B cell (primary cell): ENCODE measurements at regions not wholly inside any gene's neighbourhood (a gene's known extent, or its start where the extent isn't known, plus 50 kb on each side); places are given as distances from the start of the nearest gene placed in this dataset.

Experiments
- ATAC-seq: fragments of 200-7000 bp; cut with Tn5 transposase; one replicate; pipeline ENCODE4 v1.10.0; 2021; ENCODE audit warnings: low read depth, mild to moderate bottlenecking, moderate number of reproducible peaks, moderate library complexity
- CTCF ChIA-PET: fragments of 350-600 bp; sonication (Branson Sonifier 250); formaldehyde crosslinking; loops from one replicate; lab custom pipeline; 2021; ENCODE audit warnings: antibody characterized with exemption, inconsistent platforms; lab: Charles Lee
- POLR2A ChIA-PET: fragments of 350-600 bp; sonication (Branson Sonifier 250); formaldehyde crosslinking; loops from one replicate; lab custom pipeline; 2021; ENCODE audit warnings: antibody characterized with exemption; lab: Charles Lee
- DNase-seq: peaks from one replicate; pipeline ENCODE4 v3.0.0; 2013
- H2AFZ ChIP-seq: 2 replicates; pipeline ENCODE4 v1.6.1; 2012; ENCODE audit warnings: mild to moderate bottlenecking, low read depth, low read length; ENCODE audit not compliant: insufficient read depth, poor library complexity, severe bottlenecking
- H3K27ac ChIP-seq, 2 donors: 1 replicate in 1 of 2; 2 replicates in 1 of 2; pipeline ENCODE4 v1.5.1; 2012 to 2013; ENCODE audit warnings: low read length in 2 of 2, mild to moderate bottlenecking in 2 of 2, moderate library complexity in 1 of 2
- H3K27me3 ChIP-seq, 4 experiments: fragments of 200-600 bp in 1 of 4; sonication (generic) in 1 of 4; replicated peaks in 1 of 4; 1 replicate in 2 of 4; 2 replicates in 2 of 4; pipeline versions ENCODE4 v1.6.1 to v1.7.0; 2013 to 2016; ENCODE audit warnings: low read length in 3 of 4, mild to moderate bottlenecking in 2 of 4, mixed read lengths in 1 of 4, moderate library complexity in 1 of 4; ENCODE audit not compliant: insufficient read depth in 4 of 4, control insufficient read depth in 3 of 4; ENCODE audit errors: control extremely low read depth in 1 of 4
- H3K36me3 ChIP-seq, 2 experiments: replicated peaks in 1 of 2; 1 replicate in 1 of 2; 2 replicates in 1 of 2; pipeline versions ENCODE4 v1.6.1 to v1.7.1; 2013; ENCODE audit warnings: low read length in 1 of 2; ENCODE audit not compliant: insufficient read depth in 2 of 2, control insufficient read depth in 1 of 2; ENCODE audit errors: control extremely low read depth in 1 of 2, extremely low read depth in 1 of 2
- H3K4me1 ChIP-seq, 2 donors: fragments of 200-600 bp in 1 of 2; sonication (generic) in 1 of 2; 1 replicate in 1 of 2; 2 replicates in 1 of 2; pipeline versions ENCODE4 v1.5.1 to v1.6.1; 2013 to 2017; ENCODE audit warnings: low read length in 2 of 2; ENCODE audit not compliant: control insufficient read depth in 2 of 2, insufficient read depth in 2 of 2
- H3K4me2 ChIP-seq: replicated peaks from 2 replicates; pipeline ENCODE3; 2012; ENCODE audit warnings: mild to moderate bottlenecking, low read depth, low read length; ENCODE audit not compliant: poor library complexity, severe bottlenecking
- H3K4me3 ChIP-seq, 5 experiments: fragments of 200-600 bp in 1 of 5; sonication (generic) in 1 of 5; 1 replicate in 3 of 5; 2 replicates in 2 of 5; pipeline versions ENCODE4 v1.5.1 to v1.7.0; 2011 to 2016; ENCODE audit warnings: low read length in 4 of 5, mild to moderate bottlenecking in 4 of 5, low read depth in 2 of 5, control low read depth in 1 of 5, moderate library complexity in 1 of 5; ENCODE audit not compliant: insufficient read depth in 1 of 5; ENCODE audit errors: control extremely low read depth in 1 of 5, extremely low read depth in 1 of 5
- H3K79me2 ChIP-seq: fragments of 200-600 bp; sonication (generic); one replicate; pipeline ENCODE4 v1.6.0; 2016; ENCODE audit warnings: low read length; ENCODE audit not compliant: control insufficient read depth, insufficient read depth
- H3K9ac ChIP-seq: fragments of 200-600 bp; sonication (generic); 2 replicates; pipeline ENCODE4 v1.6.1; 2017; ENCODE audit warnings: mild to moderate bottlenecking, low read length, moderate library complexity
- H3K9me3 ChIP-seq, 3 donors: one replicate each; pipeline versions ENCODE4 v1.6.1 to v1.7.1; 2013; ENCODE audit warnings: low read length in 2 of 3; ENCODE audit not compliant: control insufficient read depth in 2 of 3, insufficient read depth in 1 of 3; ENCODE audit errors: control extremely low read depth in 1 of 3
- H4K20me1 ChIP-seq: 2 replicates; pipeline ENCODE4 v1.6.0; 2012; ENCODE audit warnings: mild to moderate bottlenecking, low read length; ENCODE audit not compliant: insufficient read depth, control insufficient read depth, poor library complexity, severe bottlenecking
- H3K27ac Mint-ChIP-seq: one replicate; pipeline ENCODE4 v1.8.0; 2021; ENCODE audit warnings: mixed read lengths
- H3K27me3 Mint-ChIP-seq: one replicate; pipeline ENCODE4 v1.8.0; 2021; ENCODE audit warnings: mixed read lengths
- H3K4me1 Mint-ChIP-seq: one replicate; pipeline ENCODE4 v1.8.0; 2021; ENCODE audit warnings: mixed read lengths
- H3K4me3 Mint-ChIP-seq: one replicate; pipeline ENCODE4 v1.8.0; 2021; ENCODE audit warnings: mixed read lengths
- H3K9me3 Mint-ChIP-seq: one replicate; pipeline ENCODE4 v1.8.0; 2022; ENCODE audit warnings: mixed read lengths; ENCODE audit not compliant: insufficient read depth
- CTCF ChIP-seq: fragments of 200-600 bp; IDR thresholded peaks from one replicate; pipeline ENCODE4 v1.8.0; 2022; ENCODE audit warnings: antibody characterized with exemption, mild to moderate bottlenecking
- EZH2 ChIP-seq: IDR thresholded peaks from 2 replicates; pipeline ENCODE4 v1.6.1; 2012; ENCODE audit warnings: borderline replicate concordance, low read depth, mild to moderate bottlenecking, moderate library complexity, low read length; ENCODE audit not compliant: insufficient read depth, poor library complexity, severe bottlenecking
- WGBS: methylation state at CpG from one replicate; pipeline ENCODE4 v1.1.5; 2013; ENCODE audit warnings: missing lambda C conversion rate; ENCODE audit not compliant: insufficient coverage; 5-methylcytosine and 5-hydroxymethylcytosine counted together
- intact Hi-C: fragments of 100-400 bp; cut with micrococcal nuclease; formaldehyde crosslinking; loops from one replicate; pipeline ENCODE4 v1.10.0; 2022

DNA sequence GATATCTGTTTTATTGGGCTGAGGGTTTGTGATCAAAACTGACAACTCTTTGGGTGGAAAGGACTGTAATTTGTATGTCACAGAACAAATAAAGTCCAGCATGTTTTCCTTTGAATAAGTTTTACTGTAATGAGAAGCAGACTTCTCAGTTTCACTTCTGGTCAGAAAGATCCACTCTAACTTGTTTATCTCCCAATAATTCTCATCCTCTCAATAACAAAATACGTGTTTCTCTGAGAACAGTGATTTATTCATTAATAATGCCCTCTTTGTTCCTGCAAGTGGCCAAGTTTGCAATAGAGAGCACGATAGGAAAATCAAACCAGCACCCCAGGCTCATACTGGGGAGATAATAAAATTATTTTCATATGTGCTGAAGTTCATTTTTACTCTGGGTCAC is 190.6 kb downstream of the CNTN3 start:
- CTCF ChIA-PET, result no interaction called here
- H2AFZ ChIP-seq, result no peak overlapping the region
- intact Hi-C loops, result no loop called here

GRCh38 chr3:74420538-74421124 is 193.8 kb downstream of the CNTN3 start:
- no peaks in the 10 kb centered on the region for H4K20me1 ChIP-seq
- Mint-ChIP-seq H3K4me3 (no peak overlapping the region), H3K9me3 (peaks cover 2% of the 10 kb centered on the region), H3K4me1 (no peaks in the 10 kb centered on the region), H3K27me3 (no peaks in the 10 kb centered on the region), H3K27ac (no peak overlapping the region)
- H3K9ac ChIP-seq, result no peak overlapping the region
- no peaks in the 10 kb centered on the region for H3K27me3 ChIP-seq
- no peak overlapping the region for H2AFZ ChIP-seq
- no peak overlapping the region for H3K4me2 ChIP-seq
- no peaks in the 10 kb centered on the region for H3K36me3 ChIP-seq
- H3K27ac ChIP-seq, result no peak overlapping the region
- intact Hi-C loops, result no loop called here
- no peaks in the 10 kb centered on the region for H3K79me2 ChIP-seq
- ChIA-PET CTCF (no interaction called here), POLR2A (no interaction called here)
- no peaks in the 10 kb centered on the region for H3K9me3 ChIP-seq
- DNase-seq (no peak), ATAC-seq (no peak)
- H3K4me1 ChIP-seq, result no peaks in the 10 kb centered on the region
- TF ChIP-seq CTCF, result no peak
- no peak for TF ChIP-seq EZH2
- WGBS, result 92% methylated on average over 2 of the region's 2 CpGs
- H3K4me3 ChIP-seq, result no peak overlapping the region

More for the DNA sequence above, 190.6 kb downstream of the CNTN3 start:
- H3K27ac Mint-ChIP-seq, result no peak overlapping the region
- Histone ChIP-seq H3K9ac (no peak overlapping the region), H3K9me3 (no peaks in the 10 kb centered on the region), H3K79me2 (no peaks in the 10 kb centered on the region), H3K4me2 (no peak overlapping the region), H3K4me3 (no peak overlapping the region), H4K20me1 (no peaks in the 10 kb centered on the region), H3K27ac (no peak overlapping the region), H3K4me1 (no peaks in the 10 kb centered on the region), H3K27me3 (no peaks in the 10 kb centered on the region), H3K36me3 (no peaks in the 10 kb centered on the region)
- WGBS, result 57% methylated on average over 1 of the region's 2 CpGs
- H3K4me3 Mint-ChIP-seq, result no peak overlapping the region
- DNase-seq (no peak), ATAC-seq (no peak)
- POLR2A ChIA-PET, result no interaction called here
- H3K27me3 Mint-ChIP-seq, result no peaks in the 10 kb centered on the region
- peaks cover 2% of the 10 kb centered on the region for H3K9me3 Mint-ChIP-seq
- TF ChIP-seq EZH2 (no peak), CTCF (no peak)
- no peaks in the 10 kb centered on the region for H3K4me1 Mint-ChIP-seq
